NCI-H2171 (cell line): ENCODE measurements at regions not wholly inside any gene's neighbourhood (a gene's known extent, or its start where the extent isn't known, plus 50 kb on each side); places are given as distances from the start of the nearest gene placed in this dataset.

Source experiments
- DNase-seq: peaks from one replicate; lab custom pipeline; 2025; lab: John Stamatoyannopoulos, UW

DNA sequence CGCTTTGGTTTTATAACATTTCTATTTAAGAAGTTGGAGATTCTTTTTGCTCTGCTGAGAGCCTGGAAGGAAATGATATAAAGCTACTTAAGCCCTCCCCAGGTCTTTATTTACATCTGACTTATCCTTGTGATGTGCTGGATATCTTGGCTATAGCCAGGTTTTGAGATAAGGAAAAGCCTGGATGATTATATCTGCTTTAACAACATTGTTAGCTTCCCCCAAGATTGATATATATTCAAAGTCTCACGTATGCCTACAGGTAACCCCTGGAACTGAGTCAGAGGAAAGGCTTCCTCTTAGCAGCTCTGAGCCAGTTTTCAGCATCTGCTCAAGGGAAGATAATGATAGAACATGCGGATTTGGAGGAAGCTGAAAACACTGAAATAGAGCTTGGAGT, 61.5 kb upstream of the CRBN start:
- no peak for DNase-seq

DNA sequence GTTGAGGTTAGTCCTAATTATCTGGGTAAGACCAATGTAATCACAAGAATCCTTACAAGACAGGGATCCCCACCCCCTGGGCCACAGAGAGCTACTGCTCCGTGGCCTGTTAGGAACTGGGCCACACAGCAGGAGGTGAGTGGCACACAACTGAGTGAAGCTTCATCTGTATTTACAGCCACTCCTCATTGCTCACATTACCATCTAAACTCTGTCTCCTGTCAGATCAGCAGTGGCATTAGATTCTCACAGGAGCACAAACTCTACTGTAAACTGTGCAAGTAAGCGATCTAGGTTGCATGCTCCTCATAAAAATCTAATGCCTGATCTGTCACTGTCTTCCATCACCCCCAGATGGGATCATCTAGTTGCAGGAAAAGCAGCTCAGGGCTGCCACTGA, 58.5 kb upstream of the CRBN start:
- no peak for DNase-seq

DNA sequence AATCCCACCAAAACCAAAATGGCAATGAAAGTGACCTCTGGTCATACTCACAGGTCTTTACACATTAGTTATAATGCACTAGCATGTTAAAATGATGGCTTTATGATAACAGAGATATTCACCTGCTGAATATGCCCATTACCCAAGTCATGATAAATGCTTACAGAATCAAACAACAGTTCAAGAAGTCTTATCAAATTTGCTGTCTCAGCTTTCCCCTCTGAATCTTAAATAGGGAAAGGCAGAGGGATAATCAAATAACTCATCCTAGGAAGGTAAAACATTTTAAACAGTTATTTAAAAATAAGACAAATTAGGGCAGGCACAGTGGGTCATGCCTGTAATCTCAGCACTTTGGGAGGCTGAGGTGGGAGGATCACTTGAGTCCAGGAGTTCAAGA, 52.8 kb upstream of the CRBN start:
- DNase-seq: no peak
